Suppressor macrophage treated with lipopolysaccharide for 4 hours (primary cell): ENCODE measurements at regions not wholly inside any gene's neighbourhood (a gene's known extent, or its start where the extent isn't known, plus 50 kb on each side); places are given as distances from the start of the nearest gene placed in this dataset.

ENCODE experiments used
- DNase-seq: peaks from one replicate; pipeline ENCODE4 v3.0.0-alpha.2; 2020

GRCh38 chr13:107139006-107139405, 571.1 kb upstream of the ARGLU1 start:
- DNase-seq = no peak

GRCh38 chr13:107138486-107138885, 570.5 kb upstream of the ARGLU1 start:
- no peak for DNase-seq

GRCh38 chr13:107133950-107134349, 566.0 kb upstream of the ARGLU1 start:
- DNase-seq = no peak

- no peak for DNase-seq
These were observed 562.6 kb upstream of the ARGLU1 start for GRCh38 chr13:107130566-107130965.

DNA sequence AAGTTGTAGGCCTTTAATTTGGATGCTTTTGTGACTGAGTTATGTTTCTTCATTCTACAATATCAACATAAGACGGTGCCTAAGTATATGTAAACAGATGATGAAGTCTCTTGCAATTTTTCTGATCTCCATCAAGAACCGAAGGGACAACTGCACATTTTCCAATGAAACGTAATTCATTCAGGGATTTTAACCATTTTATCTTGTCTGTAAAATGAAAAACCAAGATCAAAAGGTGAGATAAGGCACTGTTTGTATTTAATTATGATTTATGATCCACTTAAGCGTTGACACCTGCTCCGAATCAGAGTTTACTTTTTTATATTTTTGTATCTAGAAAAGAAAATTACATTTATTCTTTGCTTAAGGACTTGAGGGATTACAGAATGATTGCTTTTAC, 556.8 kb upstream of the ARGLU1 start:
- no peak for DNase-seq

DNA sequence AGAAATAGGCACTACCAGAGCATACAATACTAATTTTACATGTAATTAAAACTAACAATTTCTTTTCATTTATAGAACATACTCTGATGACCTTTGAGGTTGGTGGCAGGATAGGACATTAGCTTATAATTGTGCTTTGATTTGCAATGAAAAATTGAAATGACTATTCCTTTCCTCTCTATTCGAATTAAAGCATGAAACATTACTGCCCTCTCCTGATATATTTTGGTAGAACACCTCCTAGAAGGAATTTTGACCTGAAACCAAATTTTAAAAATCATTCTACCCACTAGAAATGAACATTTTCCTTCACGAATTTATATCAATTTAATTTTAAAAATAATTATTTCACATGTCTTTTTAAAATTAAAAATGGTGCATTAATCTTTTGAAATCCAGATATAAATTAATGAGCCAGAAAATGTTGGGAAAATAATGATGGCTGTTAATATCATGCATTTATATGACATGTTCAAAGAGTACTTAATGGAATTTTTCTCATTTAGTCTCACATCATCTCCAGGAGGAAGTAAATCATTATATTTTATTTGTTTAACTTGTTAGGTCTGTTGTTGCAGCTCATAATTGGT, 556.3 kb upstream of the ARGLU1 start:
- peak; percentile 12 for DNase-seq

GRCh38 chr13:107121793-107122192, 553.9 kb upstream of the ARGLU1 start:
- no peak for DNase-seq

DNA sequence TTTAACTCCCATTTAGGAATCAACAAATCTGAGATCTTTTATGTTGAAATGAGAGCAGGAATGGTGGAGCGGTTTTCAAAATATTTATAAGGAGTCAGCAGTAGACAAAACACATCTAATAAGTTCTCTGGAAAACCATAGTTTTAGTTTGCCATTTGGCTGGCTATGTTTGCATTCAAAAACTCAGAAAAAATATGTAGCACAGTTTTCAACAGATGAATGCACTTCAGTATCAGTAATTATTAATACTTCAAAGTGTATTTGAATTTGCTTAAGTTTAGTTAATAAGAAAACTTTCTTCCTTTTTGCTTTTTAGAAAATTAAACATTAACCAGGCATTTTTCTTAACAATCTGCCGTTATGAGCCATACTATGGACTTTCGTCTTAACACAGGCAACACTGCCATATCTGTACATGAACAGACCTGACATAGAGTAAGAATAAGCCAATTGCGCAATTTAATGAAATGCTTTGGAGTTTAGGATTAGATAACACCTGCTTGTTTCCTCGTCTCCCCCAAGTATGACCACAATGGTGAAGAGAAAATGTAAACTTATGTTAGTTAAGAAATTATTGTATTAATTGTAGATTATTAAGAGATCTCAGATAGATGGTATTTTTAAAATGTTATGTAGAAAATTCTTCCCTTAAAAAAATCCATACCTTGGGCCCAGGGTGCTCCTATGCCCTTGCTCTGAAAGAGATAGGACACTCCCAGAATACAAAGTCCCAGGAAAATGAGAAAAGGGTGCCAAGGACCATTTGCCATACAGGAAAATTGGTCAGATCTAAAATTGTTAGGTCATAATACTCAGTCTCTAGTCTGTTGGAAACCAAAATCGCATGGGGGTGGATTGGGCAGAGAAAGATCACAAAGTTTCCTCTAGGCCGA, 552.3 kb upstream of the ARGLU1 start:
- no peak for DNase-seq

GRCh38 chr13:107118506-107118905, 550.6 kb upstream of the ARGLU1 start:
- no peak for DNase-seq

GRCh38 chr13:107117327-107118012, 549.5 kb upstream of the ARGLU1 start:
- no peak for DNase-seq

- DNase-seq = no peak
These were observed 545.5 kb upstream of the ARGLU1 start for GRCh38 chr13:107113387-107113786.

GRCh38 chr13:107111248-107111647, 543.3 kb upstream of the ARGLU1 start:
- DNase-seq = no peak

GRCh38 chr13:107104631-107105030, 536.7 kb upstream of the ARGLU1 start:
- no peak for DNase-seq

GRCh38 chr13:107102676-107103075, 534.7 kb upstream of the ARGLU1 start:
- no peak for DNase-seq

- no peak for DNase-seq
These were observed 531.7 kb upstream of the ARGLU1 start for GRCh38 chr13:107099661-107100060.

GRCh38 chr13:107097916-107098315, 530.0 kb upstream of the ARGLU1 start:
- DNase-seq = no peak

- no peak for DNase-seq
These were observed 527.9 kb upstream of the ARGLU1 start for GRCh38 chr13:107095876-107096275.

DNA sequence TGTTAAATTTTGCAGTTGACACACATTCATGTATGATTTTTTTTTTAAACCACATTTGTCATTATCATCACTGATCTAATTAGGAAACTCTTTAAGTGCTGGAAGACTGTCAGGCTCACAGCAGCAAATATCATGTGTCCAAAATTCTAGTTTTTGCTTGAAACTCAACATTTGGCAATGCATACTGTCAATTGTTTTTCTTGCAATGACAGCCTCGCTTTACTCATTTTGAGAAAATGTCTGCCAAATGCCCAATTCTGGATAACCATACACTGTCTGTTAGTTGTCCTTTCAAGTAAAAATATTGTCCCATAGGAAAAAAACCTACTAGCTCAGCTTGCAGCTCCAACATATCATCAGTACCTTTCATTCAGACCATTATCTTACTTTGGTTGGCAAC, 523.9 kb upstream of the ARGLU1 start:
- no peak for DNase-seq

GRCh38 chr13:107091428-107091827, 523.5 kb upstream of the ARGLU1 start:
- no peak for DNase-seq

DNA sequence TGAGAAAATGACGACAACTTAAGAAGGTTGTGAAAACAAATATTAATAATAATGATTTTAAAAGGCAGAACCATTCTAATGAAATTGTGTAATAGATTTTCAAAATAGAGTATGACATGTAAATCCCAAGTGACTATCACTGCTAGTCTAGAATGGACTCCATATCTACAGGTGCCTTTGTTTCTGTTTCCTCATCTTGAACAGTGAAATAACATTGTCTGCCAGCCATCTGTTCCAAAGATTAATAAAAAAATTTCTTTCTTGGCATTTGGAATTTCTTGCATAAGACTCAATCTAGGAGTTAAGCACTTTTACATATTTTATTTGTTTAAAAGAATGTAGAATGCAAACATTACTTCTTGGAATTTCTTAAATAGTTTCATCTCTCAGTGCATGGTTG, 520.1 kb upstream of the ARGLU1 start:
- no peak for DNase-seq

DNA sequence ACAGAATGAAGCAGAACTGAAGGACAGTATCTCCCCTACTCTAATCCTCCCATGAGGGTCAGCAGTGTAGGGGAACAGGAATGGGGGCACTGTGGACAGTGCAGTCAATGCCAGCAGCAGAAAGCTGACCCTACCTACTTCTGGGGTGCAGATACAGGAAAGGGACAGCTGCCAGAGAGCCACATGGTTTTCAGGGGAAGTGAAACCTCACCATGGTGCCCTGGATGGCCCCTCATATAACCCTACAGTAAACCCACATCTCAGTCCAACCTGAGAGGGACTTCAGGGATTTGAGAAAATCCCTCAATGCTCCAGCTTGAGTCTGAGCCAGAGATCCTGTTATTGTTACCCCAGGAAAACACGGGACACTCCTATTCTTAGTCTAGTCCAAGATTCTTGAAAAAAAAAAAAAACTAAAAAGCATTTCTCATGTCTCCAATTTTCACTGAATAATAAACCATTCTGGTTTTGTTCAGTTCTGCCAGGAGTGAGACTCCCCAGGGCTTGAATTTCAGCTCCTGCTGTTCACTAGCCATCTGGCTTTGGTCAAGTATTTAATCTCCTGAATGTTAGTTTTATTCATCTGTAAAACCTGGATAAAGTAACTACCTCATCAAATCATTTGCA, 511.6 kb upstream of the ARGLU1 start:
- DNase-seq = no peak

GRCh38 chr13:107078229-107078765, 510.4 kb upstream of the ARGLU1 start:
- DNase-seq = no peak

DNA sequence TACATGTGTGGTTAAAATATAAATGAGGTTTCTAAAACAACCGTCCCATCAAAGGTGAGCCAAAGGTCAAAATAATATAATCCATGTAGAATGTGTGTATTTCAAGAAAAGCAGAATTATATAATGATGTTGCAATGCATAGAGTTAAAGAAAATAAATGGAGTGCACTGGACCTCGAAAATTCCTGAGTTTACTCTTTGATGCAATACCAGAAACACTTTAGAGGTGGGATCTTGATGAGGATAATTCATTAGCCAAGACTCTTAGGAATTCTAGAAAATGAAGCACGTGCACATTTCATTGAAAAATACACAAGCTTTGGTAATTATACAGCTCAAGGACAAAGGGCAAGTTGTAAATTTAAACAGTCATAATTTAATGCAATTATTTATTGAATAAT, 508.9 kb upstream of the ARGLU1 start:
- no peak for DNase-seq
